GM12875 (cell line): ENCODE measurements at regions not wholly inside any gene's neighbourhood (a gene's known extent, or its start where the extent isn't known, plus 50 kb on each side); places are given as distances from the start of the nearest gene placed in this dataset.

Experiments
- H3K4me3 ChIP-seq: one replicate; pipeline ENCODE4 v1.5.1; 2011; ENCODE audit warnings: low read depth, low read length, control low read depth
- CTCF ChIP-seq: IDR thresholded peaks from 2 replicates; pipeline ENCODE4 v1.5.1; 2011; ENCODE audit warnings: low read depth, mild to moderate bottlenecking, control low read depth, inconsistent platforms, low read length, moderate library complexity, borderline replicate concordance; ENCODE audit not compliant: insufficient read depth

- no peak overlapping the region for H3K4me3 ChIP-seq
- TF ChIP-seq CTCF, result no peak
Observed at GRCh38 chr13:26483546-26483945, 73.9 kb upstream of the WASF3 start.

- no peak overlapping the region for H3K4me3 ChIP-seq
- no peak for TF ChIP-seq CTCF
Observed at GRCh38 chr13:26484196-26484595, 73.3 kb upstream of the WASF3 start.

- TF ChIP-seq CTCF, result no peak
- no peak overlapping the region for H3K4me3 ChIP-seq
Observed at GRCh38 chr13:26485288-26485687, 72.2 kb upstream of the WASF3 start.

GRCh38 chr13:26485786-26486185, 71.7 kb upstream of the WASF3 start:
- TF ChIP-seq CTCF, result no peak

GRCh38 chr13:26486550-26486949, 70.9 kb upstream of the WASF3 start:
- no peak for TF ChIP-seq CTCF

More at GRCh38 chr13:26485786-26486185, 71.7 kb upstream of the WASF3 start:
- H3K4me3 ChIP-seq, result no peak overlapping the region

GRCh38 chr13:26487781-26488180, 69.7 kb upstream of the WASF3 start:
- H3K4me3 ChIP-seq, result no peak overlapping the region

More at GRCh38 chr13:26486550-26486949, 70.9 kb upstream of the WASF3 start:
- H3K4me3 ChIP-seq, result no peak overlapping the region

More at GRCh38 chr13:26487781-26488180, 69.7 kb upstream of the WASF3 start:
- no peak for TF ChIP-seq CTCF
